GM21447 (cell line): ENCODE measurements at regions not wholly inside any gene's neighbourhood (a gene's known extent, or its start where the extent isn't known, plus 50 kb on each side); places are given as distances from the start of the nearest gene placed in this dataset.

Experiments
- ATAC-seq: cut with Tn5 transposase; IDR thresholded peaks from one replicate; pipeline ENCODE4 v1.9.1; 2021; ENCODE audit not compliant: unreplicated experiment

- ATAC-seq: no peak
Observed at GRCh38 chr6:14792118-14792955, 453.5 kb upstream of the JARID2 start.

- no peak for ATAC-seq
Observed at GRCh38 chr6:14795451-14795850, 450.4 kb upstream of the JARID2 start.

- no peak for ATAC-seq
Observed at GRCh38 chr6:14796974-14797762, 448.7 kb upstream of the JARID2 start.

- no peak for ATAC-seq
Observed at GRCh38 chr6:14797875-14798593, 447.8 kb upstream of the JARID2 start.

- ATAC-seq: no peak
Observed at GRCh38 chr6:14798594-14798982, 447.3 kb upstream of the JARID2 start.

- no peak for ATAC-seq
Observed at GRCh38 chr6:14798996-14799588, 446.8 kb upstream of the JARID2 start.

GRCh38 chr6:14799928-14800327 lies 445.9 kb upstream of the JARID2 start:
- peak; percentile 76 for ATAC-seq

- ATAC-seq: no peak
Observed at GRCh38 chr6:14802514-14803160, 443.2 kb upstream of the JARID2 start.

- ATAC-seq: no peak
Observed at GRCh38 chr6:14804001-14804784, 441.7 kb upstream of the JARID2 start.

GRCh38 chr6:14804785-14805210 lies 441.1 kb upstream of the JARID2 start:
- no peak for ATAC-seq

GRCh38 chr6:14806101-14806500 lies 439.8 kb upstream of the JARID2 start:
- ATAC-seq: no peak

- ATAC-seq: no peak
Observed at GRCh38 chr6:14807130-14807529, 438.7 kb upstream of the JARID2 start.

GRCh38 chr6:14807971-14808370 lies 437.9 kb upstream of the JARID2 start:
- no peak for ATAC-seq

GRCh38 chr6:14810021-14810420 lies 435.8 kb upstream of the JARID2 start:
- no peak for ATAC-seq

- no peak for ATAC-seq
Observed at GRCh38 chr6:14811775-14812428, 434.0 kb upstream of the JARID2 start.

- ATAC-seq: no peak
Observed at GRCh38 chr6:14814016-14814415, 431.9 kb upstream of the JARID2 start.

GRCh38 chr6:14816116-14816859 lies 429.6 kb upstream of the JARID2 start:
- ATAC-seq: no peak

GRCh38 chr6:14817074-14817473 lies 428.8 kb upstream of the JARID2 start:
- no peak for ATAC-seq
